ENCODE measurements at regions not wholly inside any gene's neighbourhood (a gene's known extent, or its start where the extent isn't known, plus 50 kb on each side); places are given as distances from the start of the nearest gene placed in this dataset.

DNA sequence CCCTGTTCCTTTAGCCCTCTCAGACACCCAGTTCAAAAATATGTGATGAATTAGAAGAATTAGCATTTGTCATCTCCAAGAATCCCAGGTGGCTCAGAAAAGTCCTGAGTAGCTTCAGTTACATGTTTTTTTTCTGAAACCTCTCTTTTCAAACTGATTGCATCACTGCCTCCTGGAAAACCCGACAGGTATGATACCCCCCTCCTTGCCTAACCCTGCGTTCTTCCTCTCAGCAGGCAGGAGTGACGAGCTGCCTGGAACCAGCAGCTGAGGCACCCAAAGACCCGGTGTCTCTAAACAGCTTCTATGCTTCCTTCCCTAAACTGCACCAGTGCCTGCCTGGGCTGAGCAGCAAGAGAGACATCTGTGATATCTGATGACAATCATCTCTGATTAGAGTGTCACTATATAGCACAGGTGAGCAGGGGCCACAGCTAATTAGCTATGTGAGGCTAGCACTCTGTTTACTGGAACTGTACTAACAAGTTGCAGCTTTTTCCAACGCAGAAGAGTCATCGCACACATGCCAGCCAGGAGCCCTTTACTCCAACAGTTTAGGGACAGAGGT, 376.4 kb upstream of the ATP5MC3 start:
- WGBS, 2 donors: 65 to 86% methylated on average over 6 of the region's 6 CpGs
- no peak for TF ChIP-seq POLR2AphosphoS5 (IDR thresholded peaks at IDR 0.05)
- no peak for TF ChIP-seq POLR2A (IDR thresholded peaks at IDR 0.05)
- TF ChIP-seq, protein P1, sequence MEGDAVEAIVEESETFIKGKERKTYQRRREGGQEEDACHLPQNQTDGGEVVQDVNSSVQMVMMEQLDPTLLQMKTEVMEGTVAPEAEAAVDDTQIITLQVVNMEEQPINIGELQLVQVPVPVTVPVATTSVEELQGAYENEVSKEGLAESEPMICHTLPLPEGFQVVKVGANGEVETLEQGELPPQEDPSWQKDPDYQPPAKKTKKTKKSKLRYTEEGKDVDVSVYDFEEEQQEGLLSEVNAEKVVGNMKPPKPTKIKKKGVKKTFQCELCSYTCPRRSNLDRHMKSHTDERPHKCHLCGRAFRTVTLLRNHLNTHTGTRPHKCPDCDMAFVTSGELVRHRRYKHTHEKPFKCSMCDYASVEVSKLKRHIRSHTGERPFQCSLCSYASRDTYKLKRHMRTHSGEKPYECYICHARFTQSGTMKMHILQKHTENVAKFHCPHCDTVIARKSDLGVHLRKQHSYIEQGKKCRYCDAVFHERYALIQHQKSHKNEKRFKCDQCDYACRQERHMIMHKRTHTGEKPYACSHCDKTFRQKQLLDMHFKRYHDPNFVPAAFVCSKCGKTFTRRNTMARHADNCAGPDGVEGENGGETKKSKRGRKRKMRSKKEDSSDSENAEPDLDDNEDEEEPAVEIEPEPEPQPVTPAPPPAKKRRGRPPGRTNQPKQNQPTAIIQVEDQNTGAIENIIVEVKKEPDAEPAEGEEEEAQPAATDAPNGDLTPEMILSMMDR (IDR thresholded peaks at IDR 0.05): no peak
- no peak for TF ChIP-seq EP300 (IDR thresholded peaks at IDR 0.05)
- Histone ChIP-seq H3K4me3 (no peak overlapping the region), H3K36me3 (no peaks in the 10 kb centered on the region), H3K9me3 (no peaks in the 10 kb centered on the region), H3K27me3 (no peaks in the 10 kb centered on the region), H3K4me1 (no peaks in the 10 kb centered on the region), H3K27ac (no peak overlapping the region)
- no peak for DNase-seq
- intact Hi-C loops (cut with DNase I): no loop called here

DNA sequence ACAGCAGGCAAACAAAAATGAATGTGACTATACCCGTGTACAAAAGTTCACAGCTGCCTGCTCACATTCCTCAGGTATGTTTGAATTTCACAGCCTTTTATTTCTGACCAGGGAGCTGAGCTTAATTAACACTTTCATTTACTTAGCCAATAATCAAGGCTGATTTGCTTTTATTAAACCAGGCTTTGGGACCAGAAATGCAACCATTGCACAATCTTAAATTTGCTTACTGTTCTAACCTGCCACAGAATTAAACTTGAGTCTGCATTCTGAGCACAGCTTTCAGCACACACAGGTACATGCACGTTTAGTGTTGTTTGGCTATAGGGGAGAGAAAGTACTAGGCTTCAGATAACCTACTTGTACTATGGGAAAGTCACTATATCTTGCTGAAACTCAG, 372.4 kb upstream of the ATP5MC3 start:
- Histone ChIP-seq H3K4me1 (no peaks in the 10 kb centered on the region), H3K27ac (no peak overlapping the region), H3K27me3 (no peaks in the 10 kb centered on the region), H3K4me3 (no peak overlapping the region), H3K9me3 (no peaks in the 10 kb centered on the region), H3K36me3 (no peaks in the 10 kb centered on the region)
- TF ChIP-seq EP300 (IDR thresholded peaks at IDR 0.05) (no peak), POLR2AphosphoS5 (IDR thresholded peaks at IDR 0.05) (no peak), POLR2A (IDR thresholded peaks at IDR 0.05) (no peak)
- TF ChIP-seq, protein P1 (IDR thresholded peaks at IDR 0.05): no peak
- WGBS, 2 donors: 32 to 63% methylated on average over 2 of the region's 2 CpGs
- intact Hi-C loops (cut with DNase I): no loop called here
- no peak for DNase-seq

DNA sequence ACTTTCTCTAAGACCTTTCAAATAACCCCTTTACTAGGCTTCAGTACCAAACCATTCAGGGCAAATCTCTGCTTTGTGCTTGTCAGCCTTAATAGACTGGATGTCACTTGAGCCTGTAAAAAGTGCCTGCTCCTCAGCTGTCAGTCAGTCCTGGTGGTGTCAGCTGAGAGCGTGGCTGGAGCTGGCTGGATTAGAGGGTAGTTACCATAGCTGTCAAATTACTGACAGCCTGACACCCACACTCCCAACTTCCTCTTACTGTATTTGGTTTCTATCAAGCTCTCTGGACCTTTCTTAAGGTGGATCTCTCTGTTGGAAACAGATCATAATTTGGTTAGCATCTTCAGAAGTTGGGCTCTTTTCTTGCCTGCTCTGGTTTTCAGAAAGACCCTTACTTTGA, 371.4 kb upstream of the ATP5MC3 start:
- DNase-seq: no peak
- Histone ChIP-seq H3K4me3 (no peak overlapping the region), H3K9me3 (peaks cover 0 to 2% (median 0%) of the 10 kb centered on the region in 4 donors), H3K27ac (no peak overlapping the region), H3K4me1 (no peaks in the 10 kb centered on the region), H3K27me3 (no peaks in the 10 kb centered on the region), H3K36me3 (no peaks in the 10 kb centered on the region)
- intact Hi-C loops (cut with DNase I): no loop called here
- TF ChIP-seq POLR2A (IDR thresholded peaks at IDR 0.05) (no peak), EP300 (IDR thresholded peaks at IDR 0.05) (no peak), POLR2AphosphoS5 (IDR thresholded peaks at IDR 0.05) (no peak)
- TF ChIP-seq, protein P1 (IDR thresholded peaks at IDR 0.05): no peak
- whole genome bisulfite sequencing, 2 donors: 17 to 20% methylated on average over 1 of the region's 1 CpG

GRCh38 chr2:175540421-175540820, 358.9 kb upstream of the ATP5MC3 start:
- no peaks in the 10 kb centered on the region for H3K36me3 ChIP-seq
- no peaks in the 10 kb centered on the region for H3K27me3 ChIP-seq
- TF ChIP-seq EP300 (IDR thresholded peaks at IDR 0.05) (no peak), POLR2AphosphoS5 (IDR thresholded peaks at IDR 0.05) (no peak), POLR2A (IDR thresholded peaks at IDR 0.05) (no peak)
- TF ChIP-seq, protein P1 (IDR thresholded peaks at IDR 0.05): no peak
- H3K9me3 ChIP-seq: no peaks in the 10 kb centered on the region
- intact Hi-C loops (cut with DNase I): no loop called here
- WGBS, 2 donors: 95 to 96% methylated on average over 3 of the region's 3 CpGs
- H3K4me3 ChIP-seq: no peak overlapping the region
- no peak overlapping the region for H3K27ac ChIP-seq
- no peak for DNase-seq
- H3K4me1 ChIP-seq: no peaks in the 10 kb centered on the region

DNA sequence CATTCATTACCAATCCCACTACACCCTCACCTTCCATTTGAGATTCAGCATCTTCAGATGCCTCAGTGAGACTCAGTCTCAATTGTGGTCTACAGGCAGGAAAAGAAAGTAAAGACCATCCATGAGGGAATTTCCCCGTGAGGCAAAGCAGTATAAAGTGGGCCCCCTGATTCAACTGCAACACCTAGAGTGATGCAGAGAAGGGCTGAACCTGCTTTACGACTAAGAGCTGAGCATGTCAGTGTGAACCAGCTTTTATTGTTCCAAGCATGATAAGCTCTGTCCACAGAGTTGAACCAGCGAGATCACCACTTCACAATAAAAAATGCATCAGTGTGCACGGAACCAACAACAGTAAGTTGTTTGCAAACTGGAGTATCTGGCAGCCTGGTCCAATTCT, 357.6 kb upstream of the ATP5MC3 start:
- intact Hi-C loops (cut with DNase I): no loop called here
- 24 to 70% methylated on average over 4 of the region's 4 CpGs for WGBS, 2 donors
- no peaks in the 10 kb centered on the region for H3K27me3 ChIP-seq

More for the DNA sequence above, 357.6 kb upstream of the ATP5MC3 start:
- no peak overlapping the region for H3K4me3 ChIP-seq
- no peak overlapping the region for H3K27ac ChIP-seq
- no peaks in the 10 kb centered on the region for H3K4me1 ChIP-seq
- no peaks in the 10 kb centered on the region for H3K9me3 ChIP-seq
- no peaks in the 10 kb centered on the region for H3K36me3 ChIP-seq
- TF ChIP-seq EP300 (IDR thresholded peaks at IDR 0.05): no peak
- TF ChIP-seq POLR2A (IDR thresholded peaks at IDR 0.05): no peak
- TF ChIP-seq, protein P1 (IDR thresholded peaks at IDR 0.05): no peak
- no peak for TF ChIP-seq POLR2AphosphoS5 (IDR thresholded peaks at IDR 0.05)
- no peak for DNase-seq
